DND-41 (cell line): ENCODE measurements at regions not wholly inside any gene's neighbourhood (a gene's known extent, or its start where the extent isn't known, plus 50 kb on each side); places are given as distances from the start of the nearest gene placed in this dataset.
"Not testable (repeated sequence)": the region's sequence is repeated elsewhere in the genome, so short reads cannot be mapped to it uniquely, and the experiment has no call there.

ENCODE experiments used
- EZH2 ChIP-seq: IDR thresholded peaks from 3 replicates; pipeline ENCODE4 v1.6.1; 2012; ENCODE audit warnings: borderline replicate concordance, low read depth, mild to moderate bottlenecking, moderate library complexity, low read length, inconsistent platforms; ENCODE audit not compliant: severe bottlenecking
- TF ChIP-seq, protein P1 (sequence below): IDR thresholded peaks from 2 replicates; pipeline ENCODE4 v1.5.1; 2012; ENCODE audit warnings: borderline replicate concordance, low read length, moderate library complexity, mild to moderate bottlenecking; ENCODE audit not compliant: poor library complexity, severe bottlenecking; ENCODE audit errors: extremely low read depth

DNA sequence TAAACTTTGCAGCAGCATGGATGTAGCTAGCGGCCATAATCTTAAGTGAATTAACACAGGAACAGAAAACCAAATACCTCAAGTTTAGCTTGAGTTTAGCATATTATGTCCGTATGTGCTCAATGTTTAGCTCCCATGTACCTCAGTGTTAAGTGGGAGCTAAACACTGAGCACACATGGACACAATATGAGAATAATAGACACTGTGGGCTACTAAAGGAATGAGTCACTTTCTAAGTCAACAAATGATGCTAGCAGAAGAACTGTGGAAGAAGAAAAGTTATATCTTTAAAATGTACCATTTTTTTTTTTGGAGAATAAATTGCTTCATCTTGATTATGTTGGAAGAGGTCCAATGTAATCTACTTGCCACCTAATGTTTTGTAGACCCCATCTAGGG lies 1146.0 kb upstream of the SLC39A10 start:
- TF ChIP-seq, protein P1, sequence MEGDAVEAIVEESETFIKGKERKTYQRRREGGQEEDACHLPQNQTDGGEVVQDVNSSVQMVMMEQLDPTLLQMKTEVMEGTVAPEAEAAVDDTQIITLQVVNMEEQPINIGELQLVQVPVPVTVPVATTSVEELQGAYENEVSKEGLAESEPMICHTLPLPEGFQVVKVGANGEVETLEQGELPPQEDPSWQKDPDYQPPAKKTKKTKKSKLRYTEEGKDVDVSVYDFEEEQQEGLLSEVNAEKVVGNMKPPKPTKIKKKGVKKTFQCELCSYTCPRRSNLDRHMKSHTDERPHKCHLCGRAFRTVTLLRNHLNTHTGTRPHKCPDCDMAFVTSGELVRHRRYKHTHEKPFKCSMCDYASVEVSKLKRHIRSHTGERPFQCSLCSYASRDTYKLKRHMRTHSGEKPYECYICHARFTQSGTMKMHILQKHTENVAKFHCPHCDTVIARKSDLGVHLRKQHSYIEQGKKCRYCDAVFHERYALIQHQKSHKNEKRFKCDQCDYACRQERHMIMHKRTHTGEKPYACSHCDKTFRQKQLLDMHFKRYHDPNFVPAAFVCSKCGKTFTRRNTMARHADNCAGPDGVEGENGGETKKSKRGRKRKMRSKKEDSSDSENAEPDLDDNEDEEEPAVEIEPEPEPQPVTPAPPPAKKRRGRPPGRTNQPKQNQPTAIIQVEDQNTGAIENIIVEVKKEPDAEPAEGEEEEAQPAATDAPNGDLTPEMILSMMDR: not testable (repeated sequence)
- not testable (repeated sequence) for TF ChIP-seq EZH2
